Neuronal stem cell (in vitro differentiated cells): ENCODE measurements at regions not wholly inside any gene's neighbourhood (a gene's known extent, or its start where the extent isn't known, plus 50 kb on each side); places are given as distances from the start of the nearest gene placed in this dataset.
"Not testable (repeated sequence)": the region's sequence is repeated elsewhere in the genome, so short reads cannot be mapped to it uniquely, and the experiment has no call there.

Experiments used
- DNase-seq: peaks from one replicate; pipeline ENCODE4 v3.0.0-alpha.2; 2013; ENCODE audit warnings: low spot score
- H2AFZ ChIP-seq: one replicate; pipeline ENCODE4 v1.6.1; 2013; ENCODE audit warnings: mild to moderate bottlenecking, low read length, inconsistent platforms
- H2AK5ac ChIP-seq: 2 replicates; pipeline ENCODE4 v1.6.1; 2013; ENCODE audit warnings: low read depth, mild to moderate bottlenecking, inconsistent platforms, low read length, moderate library complexity, mixed read lengths
- H2BK120ac ChIP-seq: 2 replicates; pipeline ENCODE4 v1.6.1; 2013; ENCODE audit warnings: low read depth, mild to moderate bottlenecking, inconsistent platforms, low read length, moderate library complexity, mixed read lengths
- H2BK12ac ChIP-seq: one replicate; pipeline ENCODE4 v1.6.1; 2013; ENCODE audit warnings: low read length, inconsistent platforms
- H2BK15ac ChIP-seq: 2 replicates; pipeline ENCODE4 v1.6.1; 2013; ENCODE audit warnings: mild to moderate bottlenecking, low read length, inconsistent platforms, mixed read lengths
- H2BK5ac ChIP-seq: one replicate; pipeline ENCODE4 v1.6.1; 2013; ENCODE audit warnings: inconsistent platforms, mild to moderate bottlenecking, low read length, moderate library complexity
- H3K14ac ChIP-seq: one replicate; pipeline ENCODE4 v1.6.1; 2013; ENCODE audit warnings: low read length, inconsistent platforms
- H3K18ac ChIP-seq: 2 replicates; pipeline ENCODE4 v1.6.1; 2013; ENCODE audit warnings: low read length, inconsistent platforms
- H3K23ac ChIP-seq: 2 replicates; pipeline ENCODE4 v1.6.1; 2013; ENCODE audit warnings: low read depth, mild to moderate bottlenecking, mixed read lengths, low read length, inconsistent platforms; ENCODE audit not compliant: poor library complexity
- H3K27ac ChIP-seq: replicated peaks from 3 replicates; pipeline ENCODE4 v1.5.1; 2013; ENCODE audit warnings: low read length, inconsistent platforms
- H3K27me3 ChIP-seq, 3 experiments: 2 replicates each; pipeline ENCODE4 v1.6.1; 2013; ENCODE audit warnings: low read length in 3 of 3, mild to moderate bottlenecking in 2 of 3, inconsistent platforms in 1 of 3, low read depth in 1 of 3, mixed read lengths in 1 of 3, moderate library complexity in 1 of 3; ENCODE audit not compliant: control insufficient read depth in 3 of 3, insufficient read depth in 3 of 3
- H3K36me3 ChIP-seq, 2 donors: replicated peaks in 1 of 2; 2 replicates each; pipeline ENCODE4 v1.6.1; 2013; ENCODE audit warnings: low read length in 2 of 2; ENCODE audit not compliant: control insufficient read depth in 2 of 2, insufficient read depth in 2 of 2
- H3K4ac ChIP-seq: 2 replicates; pipeline ENCODE4 v1.6.1; 2013; ENCODE audit warnings: inconsistent platforms, mild to moderate bottlenecking, low read length, moderate library complexity
- H3K4me1 ChIP-seq, 2 donors: 1 replicate in 1 of 2; 2 replicates in 1 of 2; pipeline ENCODE4 v1.6.1; 2013; ENCODE audit warnings: low read length in 2 of 2, low read depth in 1 of 2; ENCODE audit not compliant: control insufficient read depth in 2 of 2, insufficient read depth in 1 of 2
- H3K4me2 ChIP-seq: one replicate; pipeline ENCODE4 v1.6.1; 2013; ENCODE audit warnings: mild to moderate bottlenecking, low read length, inconsistent platforms; ENCODE audit not compliant: insufficient read depth, poor library complexity, severe bottlenecking
- H3K4me3 ChIP-seq, 2 donors: 2 replicates each; pipeline ENCODE4 v1.5.1; 2013; ENCODE audit warnings: low read length in 2 of 2, mild to moderate bottlenecking in 2 of 2, inconsistent platforms in 1 of 2, moderate library complexity in 1 of 2
- H3K79me1 ChIP-seq: one replicate; pipeline ENCODE4 v1.6.1; 2013; ENCODE audit warnings: low read depth, mild to moderate bottlenecking, inconsistent platforms, low read length, moderate library complexity
- H3K9ac ChIP-seq: one replicate; pipeline ENCODE4 v1.6.1; 2013; ENCODE audit warnings: mild to moderate bottlenecking, low read depth, low read length, inconsistent platforms; ENCODE audit not compliant: poor library complexity
- H3K9me3 ChIP-seq, 2 donors: replicated peaks in 1 of 2; 2 replicates each; pipeline versions ENCODE3 to v1.6.1; 2013; ENCODE audit warnings: low read length in 2 of 2, mild to moderate bottlenecking in 2 of 2, inconsistent platforms in 1 of 2, low read depth in 1 of 2, mixed read lengths in 1 of 2, moderate library complexity in 1 of 2; ENCODE audit not compliant: control insufficient read depth in 2 of 2, insufficient read depth in 1 of 2
- H4K8ac ChIP-seq: one replicate; pipeline ENCODE4 v1.6.1; 2013; ENCODE audit warnings: low read depth, mild to moderate bottlenecking, inconsistent platforms, low read length, moderate library complexity
- H4K91ac ChIP-seq: one replicate; pipeline ENCODE4 v1.6.1; 2013; ENCODE audit warnings: low read length, low read depth, mild to moderate bottlenecking, inconsistent platforms; ENCODE audit not compliant: poor library complexity
- WGBS, 2 donors: extraction: QIAGEN DNeasy Blood & Tissue Kit; methylation state at CpG; one replicate each; pipeline ENCODE4 v1.1.7; 2013; ENCODE audit warnings: missing lambda C conversion rate in 2 of 2, mixed read lengths in 1 of 2; ENCODE audit not compliant: insufficient read length in 2 of 2, insufficient replicate concordance in 1 of 2; ENCODE audit errors: extremely low coverage in 2 of 2; 5-methylcytosine and 5-hydroxymethylcytosine counted together

GRCh38 chr13:84777316-84777715, 895.0 kb upstream of the SLITRK1 start:
- H3K9me3 ChIP-seq = no peaks in the 10 kb centered on the region
- no peak overlapping the region for H2AK5ac ChIP-seq
- no CpG with 5 or more reads among the region's 4 CpGs for WGBS, 2 donors
- H4K8ac ChIP-seq = no peak overlapping the region
- H3K14ac ChIP-seq = no peak overlapping the region
- no peak overlapping the region for H3K4me2 ChIP-seq
- no peak overlapping the region for H2BK120ac ChIP-seq
- H4K91ac ChIP-seq = no peak overlapping the region
- H2BK15ac ChIP-seq = no peak overlapping the region
- no peak for DNase-seq
- no peak overlapping the region for H3K18ac ChIP-seq
- no peaks in the 10 kb centered on the region for H3K79me1 ChIP-seq
- no peak overlapping the region for H3K9ac ChIP-seq
- no peaks in the 10 kb centered on the region for H3K27me3 ChIP-seq
- no peaks in the 10 kb centered on the region for H3K36me3 ChIP-seq
- H2BK12ac ChIP-seq = no peak overlapping the region
- no peak overlapping the region for H2AFZ ChIP-seq
- no peak overlapping the region for H3K23ac ChIP-seq
- H3K4me3 ChIP-seq = no peak overlapping the region
- H3K4ac ChIP-seq = no peak overlapping the region
- H2BK5ac ChIP-seq = no peak overlapping the region
- H3K27ac ChIP-seq = no peak overlapping the region
- H3K4me1 ChIP-seq = no peaks in the 10 kb centered on the region

GRCh38 chr13:84776593-84776992, 894.3 kb upstream of the SLITRK1 start:
- no CpG with 5 or more reads among the region's 2 CpGs for WGBS, 2 donors
- no peak overlapping the region for H2AFZ ChIP-seq
- H3K4me3 ChIP-seq = no peak overlapping the region
- H4K91ac ChIP-seq = no peak overlapping the region
- H3K23ac ChIP-seq = no peak overlapping the region
- H4K8ac ChIP-seq = no peak overlapping the region
- H2BK5ac ChIP-seq = no peak overlapping the region
- no peak for DNase-seq
- H3K4me1 ChIP-seq = no peaks in the 10 kb centered on the region
- no peak overlapping the region for H3K18ac ChIP-seq
- no peak overlapping the region for H3K4ac ChIP-seq
- no peak overlapping the region for H3K9ac ChIP-seq
- H3K36me3 ChIP-seq = no peaks in the 10 kb centered on the region
- no peaks in the 10 kb centered on the region for H3K79me1 ChIP-seq
- no peak overlapping the region for H2BK12ac ChIP-seq
- H2AK5ac ChIP-seq = no peak overlapping the region
- no peak overlapping the region for H2BK120ac ChIP-seq
- no peaks in the 10 kb centered on the region for H3K27me3 ChIP-seq
- no peaks in the 10 kb centered on the region for H3K9me3 ChIP-seq
- no peak overlapping the region for H2BK15ac ChIP-seq
- no peak overlapping the region for H3K4me2 ChIP-seq
- no peak overlapping the region for H3K14ac ChIP-seq
- no peak overlapping the region for H3K27ac ChIP-seq

GRCh38 chr13:84775920-84776319, 893.6 kb upstream of the SLITRK1 start:
- not testable (repeated sequence) for H2AK5ac ChIP-seq, H3K18ac ChIP-seq, H3K79me1 ChIP-seq, H3K14ac ChIP-seq, H2BK12ac ChIP-seq, H4K91ac ChIP-seq, H3K9me3 ChIP-seq, H3K4me2 ChIP-seq, H2BK120ac ChIP-seq, H2BK5ac ChIP-seq, H4K8ac ChIP-seq, H3K27ac ChIP-seq, H2AFZ ChIP-seq, H3K4me1 ChIP-seq, H3K9ac ChIP-seq, H3K27me3 ChIP-seq, DNase-seq, H2BK15ac ChIP-seq, H3K4me3 ChIP-seq, H3K36me3 ChIP-seq, H3K4ac ChIP-seq, H3K23ac ChIP-seq
- no CpG with 5 or more reads among the region's 9 CpGs for WGBS, 2 donors

GRCh38 chr13:84774111-84774510, 891.8 kb upstream of the SLITRK1 start:
- H3K4me1 ChIP-seq = no peaks in the 10 kb centered on the region
- no peak overlapping the region for H3K27ac ChIP-seq
- no peak overlapping the region for H3K4ac ChIP-seq
- no peak overlapping the region for H3K4me2 ChIP-seq
- H2BK5ac ChIP-seq = no peak overlapping the region
- no peak for DNase-seq
- H3K27me3 ChIP-seq = no peaks in the 10 kb centered on the region
- H3K14ac ChIP-seq = no peak overlapping the region
- H3K9me3 ChIP-seq = no peaks in the 10 kb centered on the region
- H2BK15ac ChIP-seq = no peak overlapping the region
- no peak overlapping the region for H2AK5ac ChIP-seq
- H3K18ac ChIP-seq = no peak overlapping the region
- no peak overlapping the region for H3K4me3 ChIP-seq
- WGBS, 2 donors = no CpG with 5 or more reads among the region's 2 CpGs
- H4K91ac ChIP-seq = no peak overlapping the region
- no peak overlapping the region for H2BK12ac ChIP-seq
- H2BK120ac ChIP-seq = no peak overlapping the region
- H3K36me3 ChIP-seq = no peaks in the 10 kb centered on the region
- H3K23ac ChIP-seq = no peak overlapping the region
- H3K9ac ChIP-seq = no peak overlapping the region
- no peak overlapping the region for H2AFZ ChIP-seq
- H4K8ac ChIP-seq = no peak overlapping the region
- H3K79me1 ChIP-seq = no peaks in the 10 kb centered on the region
